SK-N-SH (cell line): ENCODE measurements at regions not wholly inside any gene's neighbourhood (a gene's known extent, or its start where the extent isn't known, plus 50 kb on each side); places are given as distances from the start of the nearest gene placed in this dataset.

Experiments
- CTCF ChIA-PET: fragments of 300-600, 350-600 bp; formaldehyde crosslinking; extraction: SDS; loops from one replicate; lab custom pipeline; 2021; lab: Yijun Ruan, JAX
- POLR2A ChIA-PET: fragments of 350-600 bp; sonication (Branson Sonifier 250); formaldehyde crosslinking; extraction: SDS; loops from one replicate; lab custom pipeline; 2020; ENCODE audit warnings: antibody characterized with exemption, inconsistent platforms; lab: Yijun Ruan, JAX
- DNase-seq: peaks from one replicate; pipeline ENCODE4 v3.0.0; 2012
- H2AFZ ChIP-seq: fragments of 200-600 bp; sonication (generic); 2 replicates; pipeline ENCODE4 v1.8.1; 2016; ENCODE audit warnings: antibody characterized with exemption, mild to moderate bottlenecking, low read depth
- H3F3A ChIP-seq: fragments of 200-600 bp; sonication (generic); replicated peaks from 2 replicates; pipeline ENCODE3; 2016; ENCODE audit warnings: antibody characterized with exemption, mild to moderate bottlenecking; ENCODE audit not compliant: insufficient read depth
- H3K27ac ChIP-seq, 2 experiments: fragments of 200-500 bp in 1 of 2; fragments of 200-600 bp in 1 of 2; sonication (Bioruptor generic) in 1 of 2; sonication (generic), shearing (Covaris generic) in 1 of 2; 2 replicates each; pipeline versions ENCODE4 v1.5.1 to v1.6.1; 2014 to 2016; ENCODE audit warnings: low read depth in 2 of 2, inconsistent platforms in 1 of 2, low read length in 1 of 2, mild to moderate bottlenecking in 1 of 2, mixed read lengths in 1 of 2
- H3K27me3 ChIP-seq: fragments of 200-600 bp; sonication (generic), shearing (Covaris generic); 2 replicates; pipeline ENCODE4 v1.6.1; 2016; ENCODE audit warnings: mixed run types; ENCODE audit not compliant: insufficient read depth
- H3K36me3 ChIP-seq, 2 experiments: fragments of 200-500 bp in 1 of 2; fragments of 200-600 bp in 1 of 2; sonication (Bioruptor generic) in 1 of 2; sonication (generic) in 1 of 2; replicated peaks in 1 of 2; 2 replicates each; pipeline versions ENCODE3 to v1.5.1; 2014 to 2016; ENCODE audit warnings: low read length in 1 of 2, mild to moderate bottlenecking in 1 of 2; ENCODE audit not compliant: insufficient read depth in 2 of 2, control insufficient read depth in 1 of 2
- H3K4me1 ChIP-seq, 2 experiments: fragments of 200-500 bp in 1 of 2; fragments of 200-600 bp in 1 of 2; sonication (Bioruptor generic) in 1 of 2; sonication (generic), shearing (Covaris generic) in 1 of 2; 2 replicates each; pipeline versions ENCODE4 v1.5.1 to v1.6.1; 2014 to 2016; ENCODE audit warnings: low read depth in 1 of 2, low read length in 1 of 2, mixed run types in 1 of 2; ENCODE audit not compliant: insufficient read depth in 2 of 2, control insufficient read depth in 1 of 2
- H3K4me2 ChIP-seq: fragments of 200-600 bp; sonication (generic), shearing (Covaris generic); 2 replicates; pipeline ENCODE4 v1.6.1; 2017; ENCODE audit warnings: mixed run types
- H3K4me3 ChIP-seq, 2 experiments: fragments of 200-500 bp in 1 of 2; fragments of 200-600 bp in 1 of 2; sonication (Bioruptor generic) in 1 of 2; sonication (generic), shearing (Covaris generic) in 1 of 2; 2 replicates each; pipeline versions ENCODE4 v1.5.1 to v1.8.1; 2014 to 2016; ENCODE audit warnings: low read depth in 2 of 2, inconsistent platforms in 1 of 2, low read length in 1 of 2, mild to moderate bottlenecking in 1 of 2, mixed read lengths in 1 of 2, moderate library complexity in 1 of 2
- H3K79me2 ChIP-seq: fragments of 200-600 bp; sonication (generic); 2 replicates; pipeline ENCODE4 v1.8.1; 2017; ENCODE audit warnings: mild to moderate bottlenecking; ENCODE audit not compliant: insufficient read depth
- H3K9ac ChIP-seq: fragments of 200-600 bp; sonication (generic); 2 replicates; pipeline ENCODE4 v1.6.1; 2017; ENCODE audit warnings: mixed run types
- H3K9me2 ChIP-seq: fragments of 200-600 bp; sonication (generic); 2 replicates; pipeline ENCODE4 v1.6.1; 2017; ENCODE audit warnings: mixed run types
- H3K9me3 ChIP-seq: fragments of 200-600 bp; sonication (generic); 2 replicates; pipeline ENCODE4 v1.6.1; 2017; ENCODE audit warnings: mixed run types, mild to moderate bottlenecking, moderate library complexity
- H4K20me1 ChIP-seq: fragments of 200-600 bp; sonication (generic); 2 replicates; pipeline ENCODE4 v1.6.1; 2017; ENCODE audit warnings: mild to moderate bottlenecking, mixed run types; ENCODE audit not compliant: insufficient read depth
- EZH2phosphoT487 ChIP-seq: fragments of 200-600 bp; sonication (generic); IDR thresholded peaks from 2 replicates; pipeline ENCODE4 v1.6.1; 2017; ENCODE audit warnings: low read depth, mixed run types, mild to moderate bottlenecking, antibody characterized with exemption, moderate library complexity, borderline replicate concordance
- FOSL2 ChIP-seq: IDR thresholded peaks from 2 replicates; pipeline ENCODE4 v1.4.0; 2012; ENCODE audit warnings: low read depth, mild to moderate bottlenecking, moderate library complexity, borderline replicate concordance
- MEF2A ChIP-seq: IDR thresholded peaks from 2 replicates; pipeline ENCODE4 v1.4.0; 2012; ENCODE audit warnings: low read depth, borderline replicate concordance
- MXI1 ChIP-seq: IDR thresholded peaks from 2 replicates; pipeline ENCODE4 v1.6.1; 2012; ENCODE audit warnings: mild to moderate bottlenecking, low read depth, low read length, improper control_type of control experiment
- NRF1 ChIP-seq: IDR thresholded peaks from 2 replicates; pipeline ENCODE4 v1.6.1; 2012; ENCODE audit warnings: low read depth, mild to moderate bottlenecking, low read length
- RAD21 ChIP-seq: IDR thresholded peaks from 2 replicates; pipeline ENCODE4 v1.6.1; 2012; ENCODE audit warnings: mild to moderate bottlenecking, low read length
- TAF1 ChIP-seq: IDR thresholded peaks from 2 replicates; pipeline ENCODE4 v1.6.1; 2012; ENCODE audit warnings: low read depth, mild to moderate bottlenecking, low read length, moderate library complexity, borderline replicate concordance
- YY1 ChIP-seq: IDR thresholded peaks from 2 replicates; pipeline ENCODE4 v1.4.0; 2012; ENCODE audit warnings: low read depth, mild to moderate bottlenecking
- WGBS: methylation state at CpG from one replicate; pipeline ENCODE4 v1.1.6; 2017; ENCODE audit warnings: low lambda C conversion rate; 5-methylcytosine and 5-hydroxymethylcytosine counted together
- TF ChIP-seq, protein P1 (sequence below): fragments of 150-350 bp; IDR thresholded peaks from 2 replicates; pipeline ENCODE4 v1.6.1; 2016; ENCODE audit warnings: mild to moderate bottlenecking, low read depth, low read length
- TF ChIP-seq, protein P2 (sequence below): IDR thresholded peaks from 2 replicates; pipeline ENCODE4 v1.4.0; 2012; ENCODE audit warnings: low read depth
- TF ChIP-seq, protein P3 (sequence below): IDR thresholded peaks from 2 replicates; pipeline ENCODE4 v1.4.0; 2012; ENCODE audit warnings: low read depth, borderline replicate concordance

DNA sequence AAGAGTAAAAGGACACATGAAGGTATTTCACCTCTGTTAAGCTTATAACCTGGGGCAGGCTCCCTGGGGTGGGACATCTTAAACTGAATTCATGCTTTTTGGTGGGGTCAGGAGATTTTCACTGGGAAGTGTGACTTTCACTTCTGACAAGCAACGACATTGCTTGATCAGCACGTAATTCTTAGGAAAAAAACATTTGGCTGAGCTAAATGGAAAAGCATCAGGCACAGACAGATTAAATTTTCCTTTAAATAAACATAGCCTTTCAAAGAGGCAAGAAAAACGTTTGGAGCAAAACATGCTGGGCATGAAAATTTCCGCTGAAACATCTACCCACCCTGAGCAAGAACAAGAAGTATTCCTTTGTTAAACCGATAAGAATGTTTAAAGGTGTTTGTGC, 674.0 kb upstream of the CELF4 start:
- H3K4me1 ChIP-seq: no peaks in the 10 kb centered on the region
- H3K9me3 ChIP-seq: no peaks in the 10 kb centered on the region
- no peak for TF ChIP-seq FOSL2
- TF ChIP-seq EZH2phosphoT487: no peak
- H3K27ac ChIP-seq: no peak overlapping the region
- H4K20me1 ChIP-seq: no peaks in the 10 kb centered on the region
- no peaks in the 10 kb centered on the region for H3F3A ChIP-seq
- DNase-seq: no peak
- WGBS: 14% methylated on average over 5 of the region's 5 CpGs
- no peaks in the 10 kb centered on the region for H3K27me3 ChIP-seq
- H3K4me3 ChIP-seq: no peak overlapping the region
- POLR2A ChIA-PET: no interaction called here
- H2AFZ ChIP-seq: no peak overlapping the region
- no peak overlapping the region for H3K4me2 ChIP-seq
- no peaks in the 10 kb centered on the region for H3K36me3 ChIP-seq
- H3K9me2 ChIP-seq: no peaks in the 10 kb centered on the region
- H3K9ac ChIP-seq: no peak overlapping the region
- H3K79me2 ChIP-seq: no peaks in the 10 kb centered on the region
- CTCF ChIA-PET: no interaction called here

DNA sequence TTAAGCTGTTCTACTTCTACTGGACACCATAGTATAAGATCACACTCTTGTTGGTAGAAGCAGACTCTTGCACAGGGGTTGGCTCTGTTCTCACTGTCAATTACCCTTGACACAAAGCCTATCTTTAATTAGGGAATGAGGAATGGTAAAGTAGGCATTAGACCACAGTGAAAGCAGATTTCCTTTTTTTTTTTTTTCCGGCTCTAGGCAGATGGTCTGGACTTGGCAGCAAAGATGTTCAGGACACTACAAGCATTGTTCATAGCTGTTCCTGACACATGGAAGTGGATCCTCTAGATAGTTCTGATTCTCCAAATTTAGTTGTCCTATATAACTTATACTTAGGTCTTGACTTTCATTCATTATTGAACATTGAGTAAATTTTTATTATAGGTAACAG, 672.2 kb upstream of the CELF4 start:
- no peaks in the 10 kb centered on the region for H3K4me1 ChIP-seq
- no peaks in the 10 kb centered on the region for H3K36me3 ChIP-seq
- H3K9ac ChIP-seq: no peak overlapping the region
- no peaks in the 10 kb centered on the region for H3K27me3 ChIP-seq
- ChIA-PET POLR2A (no interaction called here), CTCF (no interaction called here)
- WGBS: 74% methylated on average over 1 of the region's 1 CpG
- no peaks in the 10 kb centered on the region for H3K79me2 ChIP-seq
- H3K4me3 ChIP-seq: no peak overlapping the region
- DNase-seq: no peak
- H3K9me2 ChIP-seq: no peaks in the 10 kb centered on the region
- H3F3A ChIP-seq: no peaks in the 10 kb centered on the region
- no peaks in the 10 kb centered on the region for H4K20me1 ChIP-seq
- TF ChIP-seq MEF2A (no peak), NRF1 (no peak), TAF1 (no peak), YY1 (no peak), RAD21 (no peak), MXI1 (no peak)
- TF ChIP-seq, protein P1, sequence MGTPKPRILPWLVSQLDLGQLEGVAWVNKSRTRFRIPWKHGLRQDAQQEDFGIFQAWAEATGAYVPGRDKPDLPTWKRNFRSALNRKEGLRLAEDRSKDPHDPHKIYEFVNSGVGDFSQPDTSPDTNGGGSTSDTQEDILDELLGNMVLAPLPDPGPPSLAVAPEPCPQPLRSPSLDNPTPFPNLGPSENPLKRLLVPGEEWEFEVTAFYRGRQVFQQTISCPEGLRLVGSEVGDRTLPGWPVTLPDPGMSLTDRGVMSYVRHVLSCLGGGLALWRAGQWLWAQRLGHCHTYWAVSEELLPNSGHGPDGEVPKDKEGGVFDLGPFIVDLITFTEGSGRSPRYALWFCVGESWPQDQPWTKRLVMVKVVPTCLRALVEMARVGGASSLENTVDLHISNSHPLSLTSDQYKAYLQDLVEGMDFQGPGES: no peak
- TF ChIP-seq, protein P2, sequence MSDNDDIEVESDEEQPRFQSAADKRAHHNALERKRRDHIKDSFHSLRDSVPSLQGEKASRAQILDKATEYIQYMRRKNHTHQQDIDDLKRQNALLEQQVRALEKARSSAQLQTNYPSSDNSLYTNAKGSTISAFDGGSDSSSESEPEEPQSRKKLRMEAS: no peak
- TF ChIP-seq, protein P3, sequence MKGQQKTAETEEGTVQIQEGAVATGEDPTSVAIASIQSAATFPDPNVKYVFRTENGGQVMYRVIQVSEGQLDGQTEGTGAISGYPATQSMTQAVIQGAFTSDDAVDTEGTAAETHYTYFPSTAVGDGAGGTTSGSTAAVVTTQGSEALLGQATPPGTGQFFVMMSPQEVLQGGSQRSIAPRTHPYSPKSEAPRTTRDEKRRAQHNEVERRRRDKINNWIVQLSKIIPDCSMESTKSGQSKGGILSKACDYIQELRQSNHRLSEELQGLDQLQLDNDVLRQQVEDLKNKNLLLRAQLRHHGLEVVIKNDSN: no peak
- H2AFZ ChIP-seq: no peak overlapping the region
- H3K9me3 ChIP-seq: no peaks in the 10 kb centered on the region
- no peak overlapping the region for H3K4me2 ChIP-seq
- no peak overlapping the region for H3K27ac ChIP-seq
